Keratinocyte (primary cell): ENCODE measurements at regions not wholly inside any gene's neighbourhood (a gene's known extent, or its start where the extent isn't known, plus 50 kb on each side); places are given as distances from the start of the nearest gene placed in this dataset.

Source experiments
- CTCF ChIP-seq, 3 experiments: IDR thresholded peaks in 1 of 3; conservative IDR thresholded peaks in 1 of 3; optimal IDR thresholded peaks in 1 of 3; 2 replicates in 2 of 3; 3 replicates in 1 of 3; pipeline versions ENCODE3 to v1.5.1; 2011; ENCODE audit warnings: low read length in 3 of 3, mild to moderate bottlenecking in 3 of 3, moderate library complexity in 2 of 3, control low read depth in 1 of 3, inconsistent platforms in 1 of 3; ENCODE audit not compliant: insufficient read depth in 2 of 3; ENCODE audit errors: extremely low read depth in 1 of 3
- EZH2 ChIP-seq: IDR thresholded peaks from one replicate; pipeline ENCODE4 v1.6.1; 2012; ENCODE audit warnings: inconsistent platforms, mild to moderate bottlenecking, low read length, moderate library complexity

- TF ChIP-seq CTCF (optimal IDR thresholded peaks at IDR 0.05 in 1 of 3, IDR thresholded peaks at IDR 0.05 in 1 of 3, conservative IDR thresholded peaks at IDR 0.05 in 1 of 3; ENCODE audit: extremely low read depth in 1 of 3, insufficient read depth in 2 of 3, low read length in 3 of 3) (peak in 2 of 3 experiments; percentile 11 to 15), EZH2 (no peak)
These were observed 61.9 kb upstream of the NRSN1 start for GRCh38 chr6:24064106-24064505.
